GM10248 (cell line): ENCODE measurements at regions not wholly inside any gene's neighbourhood (a gene's known extent, or its start where the extent isn't known, plus 50 kb on each side); places are given as distances from the start of the nearest gene placed in this dataset.

ENCODE experiments used
- CTCF ChIA-PET: fragments of 300-600 bp; sonication (Branson Sonifier 250); formaldehyde crosslinking; extraction: SDS; loops from one replicate; lab custom pipeline; 2021; ENCODE audit warnings: antibody characterized with exemption; lab: Yijun Ruan, JAX
- POLR2A ChIA-PET: fragments of 350-650 bp; sonication (Branson Sonifier 250); formaldehyde crosslinking; extraction: SDS; loops from one replicate; lab custom pipeline; 2020; ENCODE audit warnings: antibody characterized with exemption; lab: Yijun Ruan, JAX
- DNase-seq: peaks from one replicate; pipeline ENCODE4 v3.0.0; 2012; ENCODE audit errors: extremely low spot score
- CTCF ChIP-seq: IDR thresholded peaks from 2 replicates; pipeline ENCODE4 v1.5.1; 2012; ENCODE audit warnings: mild to moderate bottlenecking, low read depth; ENCODE audit errors: extremely low read depth, missing control alignments, control extremely low read depth

DNA sequence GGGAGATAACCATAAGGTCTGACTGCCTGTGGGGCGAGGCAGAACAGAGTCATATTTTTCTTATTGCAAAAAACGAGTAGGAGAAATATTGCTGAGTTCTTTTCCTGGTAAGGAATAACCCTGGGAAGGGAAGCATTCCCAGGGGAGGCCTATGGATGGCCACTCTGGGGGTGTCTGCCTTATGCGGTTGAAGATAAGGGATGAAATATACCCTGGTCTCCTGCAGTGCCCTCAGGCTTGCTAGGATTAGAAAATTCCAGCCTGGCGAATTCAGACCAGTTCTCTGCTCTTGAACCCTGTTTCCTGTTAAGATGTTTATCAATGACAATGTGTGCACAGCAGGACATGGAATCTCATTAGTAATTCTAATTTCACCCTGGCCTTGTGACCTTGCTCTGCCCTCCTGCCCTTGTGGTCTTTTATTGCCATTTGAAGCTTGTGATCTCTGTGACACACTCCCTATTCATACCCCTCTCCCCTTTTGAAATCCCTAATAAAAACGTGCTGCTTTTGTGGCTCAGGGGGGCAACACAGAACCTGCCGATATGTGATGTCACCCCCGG is 491.1 kb upstream of the EYS start:
- POLR2A ChIA-PET, result no interaction called here
- no peak for TF ChIP-seq CTCF
- DNase-seq, result no peak
- CTCF ChIA-PET, result no interaction called here

- ChIA-PET CTCF (interaction anchor here (1.7 kb wide), 1 partner anchor 9 kb away, joined by 6 read pairs; no protein-coding TSS in a partner anchor), POLR2A (no interaction called here)
- no peak for DNase-seq
- no peak for TF ChIP-seq CTCF
These were observed 483.8 kb upstream of the EYS start for GRCh38 chr6:66190858-66191257.

GRCh38 chr6:66189915-66190314 is 482.9 kb upstream of the EYS start:
- no peak for TF ChIP-seq CTCF
- CTCF ChIA-PET, result no interaction called here
- POLR2A ChIA-PET, result no interaction called here
- no peak for DNase-seq

DNA sequence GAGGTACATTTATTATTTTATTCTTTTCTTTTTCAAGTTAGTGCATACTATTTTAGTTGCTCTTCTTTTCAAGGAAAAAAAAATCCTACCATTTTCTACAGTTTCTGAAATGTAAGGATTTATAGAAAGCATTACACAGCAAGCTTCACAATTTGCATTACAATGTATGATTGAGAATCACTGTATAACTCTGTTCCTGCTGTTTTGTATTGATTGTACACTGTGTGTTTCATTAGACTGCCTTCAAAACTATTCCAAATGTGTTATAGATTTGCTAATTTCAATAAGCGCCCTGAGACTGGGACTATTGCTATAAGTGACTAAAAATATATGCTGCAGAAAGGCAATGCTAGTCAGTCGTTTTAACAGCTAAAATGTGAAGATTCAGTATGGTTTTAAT is 479.7 kb upstream of the EYS start:
- TF ChIP-seq CTCF, result no peak
- ChIA-PET CTCF (no interaction called here), POLR2A (no interaction called here)
- DNase-seq, result no peak

GRCh38 chr6:66184091-66184490 is 477.1 kb upstream of the EYS start:
- POLR2A ChIA-PET, result no interaction called here
- CTCF ChIA-PET, result no interaction called here
- TF ChIP-seq CTCF, result no peak
- DNase-seq, result no peak

DNA sequence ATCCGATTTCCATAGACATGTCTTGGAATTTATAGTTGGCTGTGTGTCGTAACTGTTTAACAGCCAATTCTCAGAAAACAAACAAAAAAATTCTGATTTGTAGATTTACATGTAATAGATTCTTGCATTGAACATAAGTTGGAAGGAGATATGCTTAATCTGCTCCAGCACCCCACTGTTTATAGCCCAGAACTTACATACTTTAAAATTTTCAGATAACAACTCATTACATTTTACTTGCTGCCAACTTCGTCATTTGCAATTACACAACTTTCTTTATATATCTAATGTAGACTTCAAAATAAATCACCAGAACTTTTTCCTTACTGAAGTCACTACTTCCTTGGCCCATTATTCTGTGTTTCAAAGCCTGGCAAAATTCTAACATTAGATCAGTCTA is 472.3 kb upstream of the EYS start:
- no peak for DNase-seq
- ChIA-PET CTCF (no interaction called here), POLR2A (no interaction called here)
- TF ChIP-seq CTCF, result no peak
